Effector memory CD4-positive, alpha-beta T cell (primary cell): ENCODE measurements at regions not wholly inside any gene's neighbourhood (a gene's known extent, or its start where the extent isn't known, plus 50 kb on each side); places are given as distances from the start of the nearest gene placed in this dataset.

Experiments
- DNase-seq, 3 donors: peaks; one replicate each; pipeline ENCODE4 v3.0.0-alpha.2; 2020
- H3K27ac ChIP-seq: 2 replicates; pipeline ENCODE4 v1.7.0; 2013; ENCODE audit warnings: mild to moderate bottlenecking, low read length, moderate library complexity; ENCODE audit not compliant: insufficient read depth, poor library complexity, severe bottlenecking
- H3K27me3 ChIP-seq: replicated peaks from 2 replicates; pipeline ENCODE4 v1.7.0; 2013; ENCODE audit warnings: mild to moderate bottlenecking, low read length; ENCODE audit not compliant: insufficient read depth, control insufficient read depth, poor library complexity, severe bottlenecking
- H3K36me3 ChIP-seq: 2 replicates; pipeline ENCODE4 v1.7.0; 2013; ENCODE audit warnings: mild to moderate bottlenecking, low read length, moderate library complexity; ENCODE audit not compliant: control insufficient read depth, insufficient read depth
- H3K4me1 ChIP-seq: 2 replicates; pipeline ENCODE4 v1.7.0; 2013; ENCODE audit warnings: low read length, mild to moderate bottlenecking; ENCODE audit not compliant: control insufficient read depth, insufficient read depth, poor library complexity, severe bottlenecking
- H3K4me3 ChIP-seq: 2 replicates; pipeline ENCODE4 v1.7.0; 2013; ENCODE audit warnings: low read length, low read depth, mild to moderate bottlenecking; ENCODE audit not compliant: insufficient read depth, poor library complexity, severe bottlenecking
- H3K9me3 ChIP-seq: 2 replicates; pipeline ENCODE4 v1.7.0; 2013; ENCODE audit warnings: mild to moderate bottlenecking, low read length, moderate library complexity; ENCODE audit not compliant: control insufficient read depth

DNA sequence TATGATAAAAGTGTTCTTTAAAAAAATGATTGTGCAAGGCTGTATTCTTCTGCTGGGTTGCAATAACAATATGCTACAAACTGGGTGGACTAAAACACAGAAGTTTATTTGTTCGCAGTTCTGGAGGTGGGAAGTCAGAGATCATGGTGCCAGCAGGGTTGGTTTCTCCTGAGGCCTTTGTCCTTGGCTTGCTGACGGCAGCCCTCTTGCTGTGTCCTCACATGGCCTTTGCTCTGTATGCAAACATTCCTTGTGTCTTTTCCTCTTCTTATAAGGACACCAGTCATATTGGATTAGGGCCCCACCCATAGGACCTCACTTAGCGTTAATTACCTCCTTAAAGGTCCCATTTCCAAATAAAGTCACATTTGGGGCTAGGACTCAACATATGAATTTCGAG, 220.4 kb downstream of the SAMD5 start:
- H3K27me3 ChIP-seq, result no peaks in the 10 kb centered on the region

DNA sequence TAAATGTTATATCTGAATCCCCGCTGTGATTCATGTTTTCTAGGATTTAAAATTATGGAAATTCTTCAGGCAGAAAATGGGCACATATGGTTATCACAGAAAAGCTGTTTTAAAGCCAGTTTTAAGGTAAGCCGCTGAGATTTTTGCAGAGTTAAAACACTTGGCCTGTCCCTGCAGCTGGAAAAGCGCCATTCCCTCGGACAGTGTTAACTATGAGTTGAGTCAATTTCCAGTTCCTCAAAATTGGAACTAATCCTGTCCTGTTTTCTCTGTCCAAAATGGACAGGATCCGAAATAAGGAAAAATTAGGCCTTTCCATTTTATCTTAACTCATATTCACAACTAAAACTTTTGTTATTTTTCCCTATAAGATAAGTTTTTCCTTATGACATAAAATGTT, 225.2 kb downstream of the SAMD5 start:
- H3K4me1 ChIP-seq, result no peaks in the 10 kb centered on the region
- DNase-seq, result no peak
- H3K9me3 ChIP-seq, result no peaks in the 10 kb centered on the region
- H3K36me3 ChIP-seq, result no peaks in the 10 kb centered on the region
- H3K27ac ChIP-seq, result no peak overlapping the region
- H3K27me3 ChIP-seq, result no peaks in the 10 kb centered on the region
- no peak overlapping the region for H3K4me3 ChIP-seq

More for the DNA sequence above, 220.4 kb downstream of the SAMD5 start:
- Histone ChIP-seq H3K4me3 (no peak overlapping the region), H3K4me1 (no peaks in the 10 kb centered on the region), H3K36me3 (no peaks in the 10 kb centered on the region), H3K27ac (no peak overlapping the region), H3K9me3 (no peaks in the 10 kb centered on the region)
- DNase-seq, result no peak

DNA sequence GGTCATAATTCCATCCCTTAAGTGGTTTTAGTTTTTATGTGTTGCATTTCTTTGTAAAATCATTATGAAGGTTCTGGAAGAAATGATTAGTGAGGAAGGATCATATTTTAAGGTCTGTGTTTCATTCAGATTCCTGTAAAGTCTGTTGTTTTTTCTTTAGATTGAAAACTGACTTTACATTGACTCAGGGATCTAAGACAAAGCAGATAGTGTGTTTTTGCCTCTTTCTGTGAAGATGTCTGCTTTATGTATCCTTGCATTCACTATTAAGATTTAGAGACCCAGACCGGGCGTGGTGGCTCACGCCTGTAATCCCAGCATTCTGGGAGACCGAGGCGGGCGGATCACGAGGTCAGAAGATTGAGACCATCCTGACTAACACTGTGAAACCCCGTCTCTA, 225.7 kb downstream of the SAMD5 start:
- H3K9me3 ChIP-seq, result no peaks in the 10 kb centered on the region
- no peak overlapping the region for H3K27ac ChIP-seq
- H3K36me3 ChIP-seq, result no peaks in the 10 kb centered on the region
- H3K4me1 ChIP-seq, result no peaks in the 10 kb centered on the region
- DNase-seq, result no peak
- no peaks in the 10 kb centered on the region for H3K27me3 ChIP-seq
- H3K4me3 ChIP-seq, result no peak overlapping the region

DNA sequence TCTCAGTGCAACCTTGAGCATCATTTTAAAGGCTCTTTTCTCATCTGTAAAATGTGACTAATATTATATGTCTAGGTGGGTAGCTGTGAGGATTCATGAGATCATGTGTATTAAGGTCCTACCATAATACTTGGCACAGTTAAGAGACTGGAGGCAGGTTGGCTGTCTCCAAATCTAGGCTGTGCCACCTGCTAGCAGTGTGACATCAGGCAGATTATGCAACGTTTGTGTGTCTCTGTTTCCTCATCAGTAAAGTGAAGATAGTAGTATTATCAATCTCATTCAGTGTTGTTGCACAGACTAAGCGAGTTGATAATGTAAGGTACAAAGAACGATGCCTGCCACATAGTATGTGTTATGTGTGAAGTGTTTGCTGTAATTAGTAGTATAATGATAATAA, 227.4 kb downstream of the SAMD5 start:
- H3K4me1 ChIP-seq, result no peaks in the 10 kb centered on the region
- H3K9me3 ChIP-seq, result no peaks in the 10 kb centered on the region
- no peak for DNase-seq
- no peak overlapping the region for H3K4me3 ChIP-seq
- no peaks in the 10 kb centered on the region for H3K27me3 ChIP-seq
- H3K36me3 ChIP-seq, result no peaks in the 10 kb centered on the region
- H3K27ac ChIP-seq, result no peak overlapping the region

DNA sequence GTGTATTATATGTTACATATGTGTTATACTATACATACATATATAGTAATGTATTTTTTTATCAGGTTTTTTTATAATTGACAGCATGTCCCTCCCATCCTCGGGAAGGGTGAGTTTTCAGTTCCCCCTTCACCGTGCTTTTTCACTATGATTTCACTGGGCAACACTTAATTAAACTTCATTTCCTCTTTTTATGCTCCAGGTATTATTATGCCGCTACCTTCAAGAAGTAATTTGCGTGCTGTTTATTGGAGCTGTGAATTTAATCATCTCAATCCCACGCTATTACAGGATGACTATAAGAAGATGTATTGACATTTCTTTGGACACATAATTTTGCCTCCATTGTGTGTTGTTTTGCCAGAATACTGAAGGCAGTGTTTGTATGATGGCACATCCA, 228.6 kb downstream of the SAMD5 start:
- H3K27me3 ChIP-seq, result no peaks in the 10 kb centered on the region
- no peaks in the 10 kb centered on the region for H3K9me3 ChIP-seq
- no peaks in the 10 kb centered on the region for H3K36me3 ChIP-seq
- no peak overlapping the region for H3K4me3 ChIP-seq
- no peak overlapping the region for H3K27ac ChIP-seq
- no peak for DNase-seq
- no peaks in the 10 kb centered on the region for H3K4me1 ChIP-seq

DNA sequence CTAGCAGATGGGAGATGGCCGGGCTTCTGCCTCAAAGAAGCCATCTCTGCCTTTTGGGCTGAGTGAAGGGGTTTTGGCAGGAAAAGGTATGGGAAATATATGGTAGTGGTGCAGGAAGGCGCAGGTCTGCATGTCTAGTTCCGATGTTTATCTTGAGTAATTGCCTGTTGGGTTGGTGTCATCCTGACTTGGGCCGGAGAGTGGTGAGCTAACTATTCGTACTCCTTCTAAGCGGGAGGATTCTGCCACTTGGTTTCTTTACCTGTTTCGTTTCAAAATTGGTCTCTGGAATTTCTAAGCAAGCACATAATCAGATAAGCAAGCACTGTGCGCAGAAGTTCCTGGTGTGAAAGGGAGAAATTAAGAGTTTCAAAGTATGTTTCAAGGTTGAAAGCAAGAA, 229.6 kb downstream of the SAMD5 start:
- DNase-seq, result no peak
- H3K36me3 ChIP-seq, result no peaks in the 10 kb centered on the region
- no peaks in the 10 kb centered on the region for H3K9me3 ChIP-seq
- no peak overlapping the region for H3K27ac ChIP-seq
- H3K27me3 ChIP-seq, result no peaks in the 10 kb centered on the region
- no peak overlapping the region for H3K4me3 ChIP-seq
- H3K4me1 ChIP-seq, result no peaks in the 10 kb centered on the region

DNA sequence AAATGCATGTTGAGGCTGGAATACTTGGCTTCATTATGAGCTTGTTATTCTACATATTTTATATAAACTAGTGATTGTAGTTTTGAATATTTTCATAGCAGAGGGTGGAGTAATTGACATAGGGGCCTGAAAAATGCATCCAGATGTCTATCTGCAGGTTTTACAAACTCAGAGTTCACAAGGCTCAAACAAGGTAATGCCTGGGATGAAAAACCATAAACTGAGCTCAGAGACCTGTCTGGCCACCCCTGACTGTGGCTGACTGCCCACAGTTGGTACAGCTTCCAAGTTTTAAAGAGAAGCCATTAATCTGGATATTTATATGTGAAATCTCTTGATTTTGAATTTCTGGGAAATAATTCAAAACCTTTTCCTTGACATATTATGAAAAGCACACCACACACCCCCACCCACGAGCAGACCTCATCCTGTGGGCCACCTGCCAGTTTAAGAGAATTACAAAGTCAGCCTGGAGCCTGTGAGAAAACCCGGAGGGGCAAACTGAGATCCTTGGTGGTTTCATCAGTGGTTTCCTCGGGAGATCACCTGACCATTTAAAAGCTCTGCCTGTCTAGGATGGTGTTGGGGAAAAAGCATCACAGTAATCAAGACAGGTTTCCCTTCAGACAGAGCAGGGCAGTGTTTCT, 230.1 kb downstream of the SAMD5 start:
- H3K27me3 ChIP-seq, result no peaks in the 10 kb centered on the region
- H3K4me3 ChIP-seq, result no peak overlapping the region
- no peak for DNase-seq
- H3K4me1 ChIP-seq, result no peaks in the 10 kb centered on the region
- H3K9me3 ChIP-seq, result no peaks in the 10 kb centered on the region
- H3K36me3 ChIP-seq, result no peaks in the 10 kb centered on the region
- H3K27ac ChIP-seq, result no peak overlapping the region

DNA sequence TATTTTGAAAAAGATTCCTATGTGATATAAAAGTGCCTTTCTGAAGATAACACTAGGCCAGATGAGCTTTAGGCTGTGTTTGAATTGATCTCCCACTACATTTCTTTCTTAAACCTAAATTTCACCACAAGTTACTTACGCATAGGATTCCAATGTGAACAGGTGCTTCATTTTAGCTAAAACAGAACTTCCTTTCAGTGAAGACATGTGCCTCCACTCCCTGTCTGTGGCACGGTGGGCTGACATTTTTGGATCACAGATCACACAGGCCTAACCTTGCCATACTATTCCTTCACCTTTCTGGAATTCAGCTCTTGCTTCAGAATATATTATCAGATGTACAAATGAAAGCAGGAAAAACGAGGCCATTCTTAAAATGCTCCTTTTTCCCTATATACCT, 231.8 kb downstream of the SAMD5 start:
- no peak overlapping the region for H3K27ac ChIP-seq
- H3K9me3 ChIP-seq, result no peaks in the 10 kb centered on the region
- H3K27me3 ChIP-seq, result no peaks in the 10 kb centered on the region
- no peaks in the 10 kb centered on the region for H3K4me1 ChIP-seq
- no peak for DNase-seq
- no peaks in the 10 kb centered on the region for H3K36me3 ChIP-seq
- H3K4me3 ChIP-seq, result no peak overlapping the region

DNA sequence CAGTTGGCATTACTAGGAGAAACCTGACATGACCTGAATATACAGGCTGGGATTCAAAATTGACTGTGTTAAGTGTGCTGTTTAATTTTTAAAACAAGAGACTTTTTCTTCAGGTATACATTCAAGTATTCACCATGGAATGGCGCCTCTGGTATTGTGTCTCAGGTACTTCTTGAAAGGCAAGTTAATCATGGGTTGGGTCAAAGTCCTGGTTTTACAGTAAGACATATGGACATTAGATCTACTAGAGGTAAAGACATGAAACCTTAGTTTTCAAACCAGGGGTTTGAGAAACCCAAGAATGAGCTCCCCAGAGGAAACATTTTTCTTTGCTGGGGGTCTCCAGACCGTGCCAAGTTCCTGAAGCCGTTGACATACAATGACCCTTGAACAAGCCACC, 232.4 kb downstream of the SAMD5 start:
- H3K4me1 ChIP-seq, result no peaks in the 10 kb centered on the region
- no peaks in the 10 kb centered on the region for H3K9me3 ChIP-seq
- no peak for DNase-seq
- no peak overlapping the region for H3K4me3 ChIP-seq
- H3K27me3 ChIP-seq, result no peaks in the 10 kb centered on the region
- no peak overlapping the region for H3K27ac ChIP-seq
- H3K36me3 ChIP-seq, result no peaks in the 10 kb centered on the region

DNA sequence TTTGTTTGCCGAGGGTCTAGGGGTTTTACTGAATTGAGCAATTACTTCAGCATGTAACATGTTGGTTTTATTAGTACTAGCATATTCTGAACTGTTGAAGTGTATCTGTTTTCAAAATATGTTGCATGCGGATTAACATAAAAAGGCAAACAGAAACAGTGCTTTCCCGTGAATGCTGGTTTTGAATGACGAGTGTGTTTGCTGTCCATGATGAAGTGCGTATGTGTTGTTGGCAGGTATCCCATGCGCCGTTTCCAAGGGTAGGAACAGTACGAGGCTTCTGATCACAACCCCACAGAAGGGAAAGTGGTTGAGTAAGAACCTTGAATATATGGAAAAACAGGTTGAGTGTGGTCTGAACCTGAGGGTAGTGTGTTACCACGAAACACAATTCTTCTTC, 232.9 kb downstream of the SAMD5 start:
- no peaks in the 10 kb centered on the region for H3K9me3 ChIP-seq
- H3K4me1 ChIP-seq, result no peaks in the 10 kb centered on the region
- no peaks in the 10 kb centered on the region for H3K36me3 ChIP-seq
- no peak for DNase-seq
- H3K4me3 ChIP-seq, result no peak overlapping the region
- no peaks in the 10 kb centered on the region for H3K27me3 ChIP-seq
- H3K27ac ChIP-seq, result no peak overlapping the region
